Retina (tissue), 1 donor: ENCODE measurements at regions not wholly inside any gene's neighbourhood (a gene's known extent, or its start where the extent isn't known, plus 50 kb on each side); places are given as distances from the start of the nearest gene placed in this dataset.
"Not testable (repeated sequence)": the region's sequence is repeated elsewhere in the genome, so short reads cannot be mapped to it uniquely, and the experiment has no call there.

Experiments used
- DNase-seq: peaks from one replicate; pipeline ENCODE4 v3.0.0-alpha.2; 2016

DNA sequence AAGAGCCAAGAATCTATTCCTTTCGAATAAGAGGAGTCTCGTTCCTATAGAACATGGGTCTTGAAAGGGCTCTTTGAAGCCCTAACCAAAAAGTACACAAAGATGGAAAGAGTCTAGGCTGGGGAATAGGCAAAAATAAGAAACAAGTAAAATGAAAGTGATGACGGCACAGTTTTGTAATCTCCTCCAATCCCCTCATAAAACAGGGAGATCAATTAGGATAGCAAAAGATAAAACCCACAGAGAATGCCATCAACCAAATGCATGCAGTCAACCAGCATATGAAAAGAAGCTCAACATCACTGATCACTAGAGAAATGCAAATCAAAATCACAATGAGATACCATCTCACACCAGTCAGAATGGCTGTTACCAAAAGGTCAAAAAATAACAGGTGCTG, 122.4 kb upstream of the LSM14A start:
- no peak for DNase-seq

GRCh38 chr19:34050430-34050829, 121.9 kb upstream of the LSM14A start:
- not testable (repeated sequence) for DNase-seq

DNA sequence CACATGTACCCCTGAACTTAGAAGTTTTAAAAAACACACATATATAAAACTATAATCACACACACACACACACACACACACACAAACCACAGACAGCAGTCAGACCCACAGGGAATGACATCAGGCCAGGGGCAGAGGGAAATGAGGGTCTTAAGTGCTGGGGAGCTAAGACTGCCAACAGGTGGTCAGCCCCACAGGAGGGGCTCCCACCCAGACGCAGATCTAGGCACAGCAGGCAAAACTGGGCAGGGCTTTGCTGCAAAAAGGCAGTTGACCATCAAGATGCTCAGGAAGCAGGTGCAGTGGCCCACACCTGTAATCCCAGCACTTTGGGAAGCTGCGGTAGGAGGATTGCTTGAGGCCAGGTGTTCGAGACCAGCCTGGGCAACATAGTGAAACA, 121.0 kb upstream of the LSM14A start:
- no peak for DNase-seq

DNA sequence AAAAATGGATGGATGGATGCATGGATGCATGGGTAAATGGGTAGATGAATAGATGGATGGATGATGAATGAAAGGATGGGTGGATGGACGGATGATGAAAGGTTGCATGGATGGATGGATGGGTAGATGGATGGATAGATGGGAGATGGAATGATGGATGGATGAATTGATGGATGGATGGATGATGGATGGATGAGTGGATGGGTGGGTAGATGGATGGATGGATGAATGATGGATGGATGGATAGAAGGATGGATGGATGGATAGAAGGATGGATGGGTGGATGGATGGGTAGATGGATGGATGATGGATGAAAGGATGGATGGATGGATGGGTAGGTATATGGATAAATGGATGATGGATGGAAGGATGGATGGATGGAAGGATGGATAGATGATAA, 115.1 kb upstream of the LSM14A start:
- no peak for DNase-seq

GRCh38 chr19:34066007-34066643, 106.2 kb upstream of the LSM14A start:
- DNase-seq: no peak

GRCh38 chr19:34067861-34068271, 104.4 kb upstream of the LSM14A start:
- no peak for DNase-seq

- DNase-seq: no peak
Measured at GRCh38 chr19:34075661-34076091, 96.6 kb upstream of the LSM14A start.

DNA sequence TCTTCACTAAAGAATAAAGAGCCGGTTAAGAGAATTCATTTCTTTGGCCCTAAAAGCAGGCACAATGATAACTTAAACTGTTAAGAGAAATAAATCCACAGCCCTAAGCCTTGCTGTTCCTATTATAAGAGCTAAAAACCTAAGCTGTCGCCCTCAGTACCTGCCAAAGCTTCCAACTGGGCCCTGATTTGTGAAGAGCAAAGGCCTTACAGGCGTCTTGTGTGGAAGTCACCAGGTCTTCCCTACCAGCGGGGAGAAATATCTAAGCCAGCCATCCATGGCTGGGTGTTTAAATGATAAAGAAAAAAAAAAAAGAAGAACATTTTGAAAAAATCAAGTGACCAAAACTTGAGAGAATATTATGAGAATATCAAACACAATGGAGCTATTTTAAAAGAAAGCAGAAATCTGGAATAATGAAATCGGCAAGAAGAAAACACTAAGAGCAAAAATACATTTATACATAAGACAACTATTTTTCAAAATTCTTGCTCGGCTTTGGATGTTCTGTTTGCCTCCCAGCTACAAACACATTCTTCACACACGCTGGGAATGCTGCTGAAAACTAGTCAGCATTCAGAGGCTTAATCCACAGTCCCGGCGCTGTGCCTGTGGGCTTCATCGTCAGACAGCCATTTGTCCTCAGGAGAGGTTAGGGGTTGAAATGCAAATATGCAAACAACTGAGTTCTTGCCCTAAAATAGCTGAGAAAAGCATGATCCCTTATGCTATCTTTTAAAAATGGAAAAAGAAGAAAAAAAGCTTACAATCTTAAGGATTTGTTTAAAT, 89.8 kb upstream of the LSM14A start:
- peak; percentile 18 for DNase-seq

- no peak for DNase-seq
Measured at GRCh38 chr19:34084396-34085145, 87.7 kb upstream of the LSM14A start.

DNA sequence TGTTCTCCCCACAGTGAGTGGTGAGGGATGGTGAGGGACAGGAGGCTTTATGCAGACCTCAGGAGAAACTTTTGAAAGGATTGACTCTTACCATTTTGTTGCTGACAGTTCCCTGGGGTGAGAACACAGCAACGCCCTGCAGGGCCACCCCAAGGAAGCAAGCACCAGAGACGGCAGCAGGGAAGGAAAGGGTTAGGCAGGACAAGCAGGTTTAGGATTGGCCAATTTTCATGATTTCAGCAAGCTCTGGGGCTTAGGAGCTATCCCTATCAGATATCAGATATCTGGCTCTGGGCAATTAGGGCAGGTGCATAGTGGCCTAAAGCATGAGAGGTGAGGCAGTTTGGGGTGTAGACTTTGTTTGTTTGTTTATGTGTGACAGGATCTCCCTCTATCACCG, 87.0 kb upstream of the LSM14A start:
- no peak for DNase-seq

DNA sequence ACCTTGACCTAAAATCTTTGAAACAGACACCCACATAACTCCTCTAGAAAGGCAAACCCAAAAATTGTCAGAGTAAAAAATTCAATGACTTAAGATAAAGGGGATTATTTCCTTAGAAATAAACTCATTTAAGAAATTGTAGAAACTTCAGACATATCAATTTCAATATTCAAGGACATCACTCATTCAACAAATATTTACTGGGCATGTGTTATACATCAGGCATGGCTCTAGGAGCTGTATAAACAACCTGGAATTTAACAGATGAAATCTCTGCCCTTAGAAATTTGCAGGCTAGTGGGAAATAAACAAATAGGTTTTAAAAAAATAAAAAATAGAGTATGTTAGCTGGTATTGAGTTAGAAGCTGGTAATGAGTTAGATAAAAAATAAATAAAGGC, 84.0 kb upstream of the LSM14A start:
- no peak for DNase-seq

GRCh38 chr19:34089566-34089965, 82.7 kb upstream of the LSM14A start:
- DNase-seq: no peak

DNA sequence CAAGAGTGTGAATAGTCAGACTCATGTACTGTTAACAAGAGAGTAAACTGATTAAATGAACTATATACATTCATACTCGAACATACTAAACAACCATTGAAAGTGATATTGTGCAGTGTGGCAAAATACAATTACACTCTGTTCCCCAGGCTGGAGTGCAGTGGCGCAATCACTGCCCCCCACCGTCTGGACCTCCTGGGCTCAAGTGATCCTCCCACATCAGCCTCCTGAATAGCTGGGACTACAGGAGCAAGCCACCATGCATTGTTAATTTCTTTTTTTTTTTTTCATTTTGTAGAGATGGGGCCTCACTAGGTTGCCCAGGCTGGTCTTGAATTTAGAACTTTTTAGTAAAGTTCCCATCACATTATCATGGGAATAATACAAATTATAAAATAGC, 77.3 kb upstream of the LSM14A start:
- DNase-seq: no peak

- not testable (repeated sequence) for DNase-seq
Measured at GRCh38 chr19:34095411-34095810, 76.9 kb upstream of the LSM14A start.

DNA sequence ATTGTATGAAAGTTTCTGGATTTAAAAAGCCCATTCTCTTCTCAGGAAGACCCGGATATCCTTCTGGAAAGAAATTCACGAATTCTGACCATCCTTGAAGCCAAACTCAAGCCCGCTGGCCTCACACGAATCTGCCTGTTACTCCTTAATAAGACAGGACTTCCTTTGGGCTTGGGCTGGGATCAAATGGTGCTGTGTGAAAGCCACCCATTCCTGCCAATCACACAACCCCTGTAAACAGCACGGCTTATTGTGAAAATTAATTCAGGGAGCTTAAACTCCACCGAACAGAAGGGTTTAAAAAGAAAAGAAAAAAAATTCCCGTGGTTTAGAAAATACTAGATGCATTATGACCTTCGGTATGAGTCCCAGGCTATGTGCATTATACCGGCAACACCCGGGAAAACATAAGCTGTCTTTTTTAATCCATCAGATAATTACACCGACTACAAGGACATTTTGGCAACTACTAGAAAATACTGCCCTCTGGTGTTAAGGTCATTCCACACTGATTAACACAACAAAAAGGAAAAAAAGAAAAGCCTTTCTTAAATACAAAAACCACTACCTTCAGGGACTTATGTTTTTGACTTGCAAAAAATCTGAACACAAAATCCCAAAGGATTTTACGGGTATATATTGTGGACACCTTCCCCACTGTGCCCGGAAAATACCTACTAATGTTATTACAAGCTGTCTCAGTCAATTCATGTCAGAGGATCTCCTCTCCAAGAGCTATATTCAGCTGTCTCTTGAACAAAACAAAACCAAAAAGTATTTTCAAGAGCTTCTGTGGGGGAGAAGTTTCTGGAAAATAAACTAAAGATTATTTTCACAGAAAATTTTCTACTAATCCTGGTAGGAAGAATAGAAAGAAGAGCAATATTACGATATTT, 76.0 kb upstream of the LSM14A start:
- DNase-seq: peak; percentile 88

DNA sequence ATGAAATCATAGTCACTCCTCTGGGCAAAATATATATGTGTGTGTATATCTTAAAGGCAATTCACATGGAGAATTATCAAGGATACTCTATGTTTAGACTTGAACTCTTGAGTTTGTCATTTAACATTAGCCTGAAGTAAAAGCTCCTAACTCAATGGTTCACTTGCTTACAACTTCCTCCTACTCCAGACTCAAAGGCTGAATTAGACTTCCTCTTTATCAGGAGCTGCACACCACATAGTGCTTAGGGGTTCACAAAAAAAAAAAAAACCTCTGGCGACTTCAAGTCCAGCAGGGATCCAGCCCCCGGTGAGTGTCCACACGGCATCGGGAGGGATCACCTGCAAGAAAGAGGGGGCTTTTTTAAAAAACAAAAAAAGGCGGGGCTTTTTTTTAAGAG, 68.2 kb upstream of the LSM14A start:
- DNase-seq: no peak

DNA sequence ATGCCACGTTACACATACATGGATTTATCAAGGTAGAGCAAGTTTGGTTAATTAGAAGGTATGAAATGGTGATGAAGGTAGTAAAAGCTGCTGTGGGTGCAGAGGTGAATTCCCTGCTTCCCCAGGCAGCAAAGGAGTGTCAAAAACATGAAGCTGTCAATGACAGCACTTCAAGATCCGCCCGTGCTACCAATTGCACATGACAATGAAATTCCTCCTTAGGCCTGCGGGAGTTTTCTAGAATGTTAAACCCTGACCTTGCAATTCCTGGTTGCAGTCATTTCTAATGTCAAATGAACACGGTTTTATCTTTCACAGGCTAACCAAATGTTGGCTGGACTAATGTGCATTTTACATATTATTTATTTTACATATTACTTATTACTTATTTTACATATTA, 67.7 kb upstream of the LSM14A start:
- DNase-seq: no peak

GRCh38 chr19:34109596-34109995, 62.7 kb upstream of the LSM14A start:
- no peak for DNase-seq

DNA sequence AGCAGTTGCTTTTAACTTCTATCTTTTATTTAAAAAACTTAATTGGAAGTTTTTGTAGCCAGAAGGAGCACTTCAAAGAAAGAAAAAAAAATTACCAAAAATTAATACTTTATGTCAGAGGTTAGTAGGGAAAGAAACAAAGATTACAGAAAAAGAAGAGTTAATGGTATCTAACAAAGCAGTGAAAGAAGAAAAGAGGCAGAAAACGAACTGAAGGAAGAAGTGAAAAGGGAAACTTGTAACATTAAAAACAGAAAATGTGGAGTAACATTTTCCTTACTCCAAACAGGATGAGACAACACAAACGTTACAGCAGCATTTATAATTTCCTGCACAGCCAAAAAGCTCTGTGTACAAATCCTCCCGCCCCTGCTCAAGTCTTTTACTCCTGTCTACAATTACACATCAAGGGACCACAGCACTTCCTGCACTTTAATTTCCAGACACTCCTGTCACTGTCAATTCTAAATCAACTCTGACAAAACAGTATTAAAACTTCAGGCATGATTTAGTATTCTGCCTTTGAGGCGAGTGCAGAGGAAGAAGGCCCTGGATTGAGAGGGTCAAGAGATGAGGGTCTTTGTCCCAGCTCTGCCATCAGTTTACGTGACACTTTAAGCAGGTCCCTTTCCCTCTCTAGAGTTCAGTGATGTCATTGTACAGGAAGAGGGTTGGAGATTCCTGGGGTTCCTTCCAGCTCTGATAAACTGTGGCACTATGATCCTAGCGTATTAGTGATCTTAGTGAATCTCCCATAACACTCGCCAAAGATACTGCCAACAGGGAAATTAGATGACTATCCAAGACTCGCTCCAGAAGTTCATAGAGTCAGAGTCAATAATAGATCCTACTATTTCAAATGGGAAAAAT, 53.2 kb upstream of the LSM14A start:
- no peak for DNase-seq

DNA sequence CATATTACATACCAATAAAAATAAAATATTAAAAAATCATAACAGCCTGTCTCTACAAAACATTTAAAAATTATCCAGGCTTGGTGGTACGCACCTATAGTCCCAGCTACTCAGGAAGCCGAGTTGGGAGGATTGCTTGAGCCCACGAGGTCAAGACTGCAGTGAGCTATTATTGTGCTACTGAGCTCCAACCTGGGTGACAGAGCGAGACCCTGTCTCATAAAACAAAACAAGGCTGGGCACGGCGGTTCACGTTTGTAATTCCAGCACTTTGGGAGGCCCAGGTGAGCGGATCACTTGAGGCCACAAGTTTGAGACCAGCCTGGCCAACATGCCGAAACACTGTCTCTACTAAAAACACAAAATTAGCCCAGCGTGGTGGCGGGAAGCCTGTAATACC, 52.2 kb upstream of the LSM14A start:
- no peak for DNase-seq

GRCh38 chr19:34120846-34121639, 51.3 kb upstream of the LSM14A start:
- peak; percentile 21 for DNase-seq
